Activated CD8-positive, alpha-beta T cell treated with anti-CD3 and anti-CD28 coated beads for 36 hours (primary cell): ENCODE measurements at regions not wholly inside any gene's neighbourhood (a gene's known extent, or its start where the extent isn't known, plus 50 kb on each side); places are given as distances from the start of the nearest gene placed in this dataset.

ENCODE experiments used
- ATAC-seq: fragments of 200-7000 bp; cut with Tn5 transposase; one replicate; pipeline ENCODE4 v1.10.0; 2021; ENCODE audit warnings: mild to moderate bottlenecking, moderate library complexity
- CTCF ChIA-PET: fragments of 350-600 bp; sonication (Branson Sonifier 250); formaldehyde crosslinking; loops from one replicate; lab custom pipeline; 2021; ENCODE audit warnings: antibody characterized with exemption; lab: Charles Lee
- POLR2A ChIA-PET: fragments of 350-600 bp; sonication (Branson Sonifier 250); formaldehyde crosslinking; loops from one replicate; lab custom pipeline; 2021; ENCODE audit warnings: antibody characterized with exemption; lab: Charles Lee
- DNase-seq: peaks from one replicate; pipeline ENCODE4 v3.0.0-alpha.2; 2020
- H3K27ac Mint-ChIP-seq: one replicate; pipeline ENCODE4 v1.8.0; 2021; ENCODE audit warnings: mild to moderate bottlenecking, mixed read lengths
- H3K27me3 Mint-ChIP-seq: one replicate; pipeline ENCODE4 v1.8.0; 2021; ENCODE audit warnings: mixed read lengths
- H3K36me3 Mint-ChIP-seq: one replicate; pipeline ENCODE4 v1.8.0; 2021; ENCODE audit warnings: low read depth, mixed read lengths
- H3K4me1 Mint-ChIP-seq: one replicate; pipeline ENCODE4 v1.8.0; 2021; ENCODE audit warnings: low read depth, mixed read lengths
- H3K4me3 Mint-ChIP-seq: one replicate; pipeline ENCODE4 v1.8.0; 2021; ENCODE audit warnings: mild to moderate bottlenecking, moderate library complexity, mixed read lengths
- H3K9me3 Mint-ChIP-seq: one replicate; pipeline ENCODE4 v1.8.0; 2021; ENCODE audit warnings: mixed read lengths
- intact Hi-C: fragments of 100-400 bp; cut with micrococcal nuclease; formaldehyde crosslinking; loops from one replicate; pipeline ENCODE4 v1.10.0; 2022
- TF ChIP-seq, protein P1 (sequence below): fragments of 200-600 bp; IDR thresholded peaks from one replicate; pipeline ENCODE4 v1.8.0; 2022; ENCODE audit warnings: antibody characterized with exemption, mild to moderate bottlenecking

- POLR2A ChIA-PET, result no interaction called here
- Mint-ChIP-seq H3K36me3 (no peaks in the 10 kb centered on the region), H3K27ac (no peak overlapping the region), H3K4me3 (no peak overlapping the region), H3K9me3 (no peaks in the 10 kb centered on the region), H3K4me1 (no peaks in the 10 kb centered on the region), H3K27me3 (no peaks in the 10 kb centered on the region)
- DNase-seq, result peak; percentile 4
- TF ChIP-seq, protein P1, sequence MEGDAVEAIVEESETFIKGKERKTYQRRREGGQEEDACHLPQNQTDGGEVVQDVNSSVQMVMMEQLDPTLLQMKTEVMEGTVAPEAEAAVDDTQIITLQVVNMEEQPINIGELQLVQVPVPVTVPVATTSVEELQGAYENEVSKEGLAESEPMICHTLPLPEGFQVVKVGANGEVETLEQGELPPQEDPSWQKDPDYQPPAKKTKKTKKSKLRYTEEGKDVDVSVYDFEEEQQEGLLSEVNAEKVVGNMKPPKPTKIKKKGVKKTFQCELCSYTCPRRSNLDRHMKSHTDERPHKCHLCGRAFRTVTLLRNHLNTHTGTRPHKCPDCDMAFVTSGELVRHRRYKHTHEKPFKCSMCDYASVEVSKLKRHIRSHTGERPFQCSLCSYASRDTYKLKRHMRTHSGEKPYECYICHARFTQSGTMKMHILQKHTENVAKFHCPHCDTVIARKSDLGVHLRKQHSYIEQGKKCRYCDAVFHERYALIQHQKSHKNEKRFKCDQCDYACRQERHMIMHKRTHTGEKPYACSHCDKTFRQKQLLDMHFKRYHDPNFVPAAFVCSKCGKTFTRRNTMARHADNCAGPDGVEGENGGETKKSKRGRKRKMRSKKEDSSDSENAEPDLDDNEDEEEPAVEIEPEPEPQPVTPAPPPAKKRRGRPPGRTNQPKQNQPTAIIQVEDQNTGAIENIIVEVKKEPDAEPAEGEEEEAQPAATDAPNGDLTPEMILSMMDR, result no peak
- peak; percentile 39 for ATAC-seq
- intact Hi-C loops, result no loop called here
- CTCF ChIA-PET, result no interaction called here
These were observed 101.4 kb downstream of the LHX9 start for GRCh38 chr1:198018529-198018928.

GRCh38 chr1:198019126-198019525, 102.0 kb downstream of the LHX9 start:
- no peak for ATAC-seq
- ChIA-PET POLR2A (no interaction called here), CTCF (no interaction called here)
- no peaks in the 10 kb centered on the region for H3K9me3 Mint-ChIP-seq
- no peaks in the 10 kb centered on the region for H3K36me3 Mint-ChIP-seq
- intact Hi-C loops, result no loop called here
- no peaks in the 10 kb centered on the region for H3K4me1 Mint-ChIP-seq
- DNase-seq, result no peak
- H3K4me3 Mint-ChIP-seq, result no peak overlapping the region
- TF ChIP-seq, protein P1, result no peak
- H3K27me3 Mint-ChIP-seq, result no peaks in the 10 kb centered on the region
- H3K27ac Mint-ChIP-seq, result no peak overlapping the region

DNA sequence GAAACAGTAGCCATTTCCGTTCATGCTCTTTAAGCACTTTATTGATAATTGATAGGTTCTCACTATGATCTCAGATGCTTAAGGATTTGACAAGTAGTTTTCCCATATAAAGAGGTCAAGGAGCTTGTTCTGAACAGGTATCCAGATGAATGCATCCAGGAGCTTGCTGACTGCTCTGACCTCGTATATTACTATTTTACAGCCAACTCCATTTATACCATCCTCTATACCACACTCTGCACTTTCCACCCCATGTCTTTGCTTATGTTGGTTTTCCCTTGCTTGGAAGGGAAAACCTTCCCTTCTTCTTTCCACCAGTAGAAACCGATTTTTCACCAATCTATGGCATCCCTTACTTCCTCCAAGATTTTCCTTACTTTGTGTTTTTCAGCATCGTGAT, 107.2 kb downstream of the LHX9 start:
- no peak for DNase-seq
- no peak overlapping the region for H3K4me3 Mint-ChIP-seq
- intact Hi-C loops, result no loop called here
- H3K36me3 Mint-ChIP-seq, result no peaks in the 10 kb centered on the region
- TF ChIP-seq, protein P1, result no peak
- peaks cover 6% of the 10 kb centered on the region for H3K4me1 Mint-ChIP-seq
- ATAC-seq, result no peak
- H3K9me3 Mint-ChIP-seq, result peaks cover 2% of the 10 kb centered on the region
- peaks cover 2% of the 10 kb centered on the region for H3K27me3 Mint-ChIP-seq
- CTCF ChIA-PET, result no interaction called here
- POLR2A ChIA-PET, result no interaction called here
- no peak overlapping the region for H3K27ac Mint-ChIP-seq

DNA sequence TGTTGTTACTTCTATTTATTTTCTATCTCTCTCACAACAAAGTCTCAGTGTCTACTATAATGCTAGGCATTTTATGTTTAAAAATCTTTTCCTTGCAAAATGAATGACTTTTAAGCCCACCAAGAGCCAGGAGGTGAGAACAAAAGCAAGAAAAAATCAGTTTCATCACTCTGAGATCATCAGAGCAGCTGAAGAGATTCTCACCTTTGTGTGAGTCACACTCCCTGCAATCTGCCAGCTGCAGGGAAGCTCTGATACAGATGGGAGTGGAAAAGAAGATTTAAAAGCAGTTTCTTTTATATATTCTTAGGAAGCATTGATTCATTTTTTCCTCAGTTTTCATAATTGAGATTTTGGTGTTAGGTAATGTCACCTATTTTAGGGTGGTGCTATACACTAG, 107.6 kb downstream of the LHX9 start:
- intact Hi-C loops, result no loop called here
- TF ChIP-seq, protein P1, result no peak
- ATAC-seq (peak; percentile 85), DNase-seq (peak; percentile 17)
- Mint-ChIP-seq H3K9me3 (peaks cover 2% of the 10 kb centered on the region), H3K27me3 (peaks cover 2% of the 10 kb centered on the region), H3K27ac (no peak overlapping the region), H3K4me3 (no peak overlapping the region), H3K4me1 (peaks cover 6% of the 10 kb centered on the region), H3K36me3 (no peaks in the 10 kb centered on the region)
- POLR2A ChIA-PET, result no interaction called here
- CTCF ChIA-PET, result no interaction called here

GRCh38 chr1:198030682-198031081, 113.5 kb downstream of the LHX9 start:
- Mint-ChIP-seq H3K9me3 (peaks cover 2% of the 10 kb centered on the region), H3K36me3 (no peaks in the 10 kb centered on the region), H3K27me3 (peaks cover 2% of the 10 kb centered on the region), H3K4me3 (no peak overlapping the region), H3K27ac (no peak overlapping the region), H3K4me1 (peaks cover 4% of the 10 kb centered on the region)
- intact Hi-C loops, result no loop called here
- DNase-seq (no peak), ATAC-seq (no peak)
- CTCF ChIA-PET, result interaction anchor here (0.7 to 1.2 kb wide), 4 partner anchors 8 to 105 kb away, joined by 3 to 4 read pairs (median 3); no protein-coding TSS in a partner anchor
- POLR2A ChIA-PET, result interaction anchor here (0.5 kb wide), 1 partner anchor 59 kb away, joined by 3 read pairs; no protein-coding TSS in a partner anchor
- TF ChIP-seq, protein P1, result no peak
